ENCODE measurements at regions not wholly inside any gene's neighbourhood (a gene's known extent, or its start where the extent isn't known, plus 50 kb on each side); places are given as distances from the start of the nearest gene placed in this dataset.

DNA sequence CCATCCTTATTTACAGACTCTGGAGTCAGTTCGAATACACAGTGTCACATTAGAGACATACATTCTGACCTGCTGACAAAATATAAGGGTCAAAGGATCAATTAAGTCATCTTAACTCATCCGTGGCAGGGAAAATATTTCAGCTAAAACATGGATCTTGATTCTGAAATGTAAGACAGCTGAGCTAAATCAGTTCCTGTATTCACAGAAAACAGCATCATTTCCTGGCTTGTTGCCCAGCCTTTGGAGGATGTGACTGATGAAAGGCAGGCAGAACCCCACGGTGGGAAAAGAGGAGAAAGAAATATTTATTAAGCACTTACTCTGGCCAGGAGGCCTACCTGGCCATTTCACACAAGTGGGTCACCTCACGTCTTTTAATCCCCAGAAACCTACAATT, 101.9 kb downstream of the GAS2L3 start:
- POLR2A ChIA-PET: no interaction called here
- CTCF ChIA-PET: no interaction called here
- no peaks in the 10 kb centered on the region for H3K36me3 ChIP-seq (ENCODE audit: control insufficient read depth in 2 of 2, insufficient read depth in 1 of 2, low read length in 2 of 2)
- no peak overlapping the region for H3K27ac ChIP-seq (ENCODE audit: extremely low read depth, low read depth, low read length)
- TF ChIP-seq ZNF140 (tag by site-specific recombination; IDR thresholded peaks at IDR 0.05): no peak
- TF ChIP-seq, protein P1, sequence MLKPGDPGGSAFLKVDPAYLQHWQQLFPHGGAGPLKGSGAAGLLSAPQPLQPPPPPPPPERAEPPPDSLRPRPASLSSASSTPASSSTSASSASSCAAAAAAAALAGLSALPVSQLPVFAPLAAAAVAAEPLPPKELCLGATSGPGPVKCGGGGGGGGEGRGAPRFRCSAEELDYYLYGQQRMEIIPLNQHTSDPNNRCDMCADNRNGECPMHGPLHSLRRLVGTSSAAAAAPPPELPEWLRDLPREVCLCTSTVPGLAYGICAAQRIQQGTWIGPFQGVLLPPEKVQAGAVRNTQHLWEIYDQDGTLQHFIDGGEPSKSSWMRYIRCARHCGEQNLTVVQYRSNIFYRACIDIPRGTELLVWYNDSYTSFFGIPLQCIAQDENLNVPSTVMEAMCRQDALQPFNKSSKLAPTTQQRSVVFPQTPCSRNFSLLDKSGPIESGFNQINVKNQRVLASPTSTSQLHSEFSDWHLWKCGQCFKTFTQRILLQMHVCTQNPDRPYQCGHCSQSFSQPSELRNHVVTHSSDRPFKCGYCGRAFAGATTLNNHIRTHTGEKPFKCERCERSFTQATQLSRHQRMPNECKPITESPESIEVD (tag by site-specific recombination; IDR thresholded peaks at IDR 0.05): 0 out of 2 replicates have a peak, but pooled peaks have one; percentile 16
- no peaks in the 10 kb centered on the region for H3K4me1 ChIP-seq (ENCODE audit: control insufficient read depth, insufficient read depth, low read length)
- H3K9me3 ChIP-seq (ENCODE audit: control insufficient read depth, insufficient read depth, low read depth, low read length): no peaks in the 10 kb centered on the region
- H3K4me3 ChIP-seq (ENCODE audit: low read depth, low read length): no peak overlapping the region

DNA sequence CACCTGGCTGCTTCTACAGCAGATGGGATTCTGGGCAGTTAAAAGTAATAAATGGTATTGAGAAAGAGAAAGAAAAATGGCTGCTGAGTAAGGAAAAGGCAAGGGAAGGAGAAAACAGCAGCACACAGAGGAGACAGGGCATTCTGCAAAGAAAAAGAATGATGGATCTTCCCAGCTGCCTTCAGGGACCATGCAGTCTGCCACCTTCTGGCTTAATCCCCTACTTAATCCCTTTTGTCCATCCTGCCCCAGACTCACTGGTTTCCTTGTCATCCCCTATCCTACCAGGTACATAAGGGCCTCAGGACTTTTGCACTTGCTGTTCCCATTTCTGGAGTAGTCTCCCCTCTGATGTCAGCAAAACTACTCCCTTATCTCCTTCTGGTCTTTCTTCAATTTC, 107.6 kb downstream of the GAS2L3 start:
- Histone ChIP-seq H3K4me3 (ENCODE audit: low read depth, low read length) (no peak overlapping the region), H3K4me1 (ENCODE audit: control insufficient read depth, insufficient read depth, low read length) (no peaks in the 10 kb centered on the region), H3K36me3 (ENCODE audit: control insufficient read depth in 2 of 2, insufficient read depth in 1 of 2, low read length in 2 of 2) (no peaks in the 10 kb centered on the region), H3K27ac (ENCODE audit: extremely low read depth, low read depth, low read length) (no peak overlapping the region), H3K9me3 (ENCODE audit: control insufficient read depth, insufficient read depth, low read depth, low read length) (no peaks in the 10 kb centered on the region)
- ChIA-PET CTCF (interaction anchor here (3.7 kb wide), 1 partner anchor 9 kb away, joined by 20 read pairs; no protein-coding TSS in a partner anchor), POLR2A (no interaction called here)
- TF ChIP-seq ZNF549 (tag by site-specific recombination; IDR thresholded peaks at IDR 0.05) (no peak), ZNF623 (tag by site-specific recombination; IDR thresholded peaks at IDR 0.05) (peak; percentile 41)

DNA sequence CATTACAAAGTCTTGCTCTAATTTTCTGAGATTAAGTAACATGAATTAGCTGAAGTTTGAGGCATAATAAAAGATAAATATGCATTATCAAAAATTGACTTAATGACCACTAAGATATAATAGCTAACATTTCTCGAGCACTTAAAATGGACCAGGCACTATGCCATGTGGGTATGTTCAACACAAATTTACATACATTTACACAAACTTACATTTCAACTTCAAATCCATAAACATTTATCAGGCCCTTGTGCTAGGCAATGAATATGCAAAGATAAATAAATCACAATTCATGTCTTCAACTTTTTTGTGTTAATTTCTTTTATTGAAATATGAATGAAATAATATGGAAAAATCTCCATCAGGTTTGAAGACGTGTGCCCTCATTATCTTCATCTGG, 108.7 kb downstream of the GAS2L3 start:
- Histone ChIP-seq H3K36me3 (ENCODE audit: control insufficient read depth in 2 of 2, insufficient read depth in 1 of 2, low read length in 2 of 2) (no peaks in the 10 kb centered on the region), H3K9me3 (ENCODE audit: control insufficient read depth, insufficient read depth, low read depth, low read length) (no peaks in the 10 kb centered on the region), H3K27ac (ENCODE audit: extremely low read depth, low read depth, low read length) (no peak overlapping the region), H3K4me1 (ENCODE audit: control insufficient read depth, insufficient read depth, low read length) (no peaks in the 10 kb centered on the region), H3K4me3 (ENCODE audit: low read depth, low read length) (no peak overlapping the region)
- ChIA-PET POLR2A (no interaction called here), CTCF (interaction anchor here (0.7 to 3.7 kb wide), 2 partner anchors 10 to 334 kb away, joined by 3 to 20 read pairs; no protein-coding TSS in a partner anchor)
- TF ChIP-seq ZNF354C (tag by site-specific recombination; IDR thresholded peaks at IDR 0.05; ENCODE audit: borderline replicate concordance, low read depth): no peak
- no peak for TF ChIP-seq ZNF341 (tag by site-specific recombination; IDR thresholded peaks at IDR 0.05; ENCODE audit: low read depth)
- TF ChIP-seq, protein P2, sequence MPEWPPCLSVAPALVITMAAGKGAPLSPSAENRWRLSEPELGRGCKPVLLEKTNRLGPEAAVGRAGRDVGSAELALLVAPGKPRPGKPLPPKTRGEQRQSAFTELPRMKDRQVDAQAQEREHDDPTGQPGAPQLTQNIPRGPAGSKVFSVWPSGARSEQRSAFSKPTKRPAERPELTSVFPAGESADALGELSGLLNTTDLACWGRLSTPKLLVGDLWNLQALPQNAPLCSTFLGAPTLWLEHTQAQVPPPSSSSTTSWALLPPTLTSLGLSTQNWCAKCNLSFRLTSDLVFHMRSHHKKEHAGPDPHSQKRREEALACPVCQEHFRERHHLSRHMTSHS (tag by site-specific recombination; IDR thresholded peaks at IDR 0.05): no peak
- no peak for TF ChIP-seq ZNF610 (tag by site-specific recombination; IDR thresholded peaks at IDR 0.05; ENCODE audit: borderline replicate concordance)
- TF ChIP-seq ZNF426 (tag by site-specific recombination; IDR thresholded peaks at IDR 0.05): no peak

DNA sequence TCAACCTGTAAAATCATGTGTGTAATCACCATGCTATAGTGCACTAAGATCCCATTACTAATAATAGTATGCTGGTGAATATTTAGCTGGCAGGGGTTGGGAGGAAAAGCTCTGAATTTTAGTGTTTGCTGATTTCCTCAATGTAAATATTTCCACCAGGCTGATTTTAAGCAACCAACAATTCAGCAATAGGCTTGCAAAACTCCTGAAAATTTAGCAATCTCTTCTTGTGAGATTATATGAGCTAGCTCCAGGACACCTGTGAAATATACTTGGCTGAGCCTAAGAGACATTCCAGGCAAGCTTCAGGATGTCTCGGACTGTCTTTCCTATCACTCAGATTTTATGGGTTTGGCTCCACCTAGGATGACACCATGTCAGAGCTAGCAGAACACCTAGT, 106.9 kb upstream of the ANO4 start:
- no peaks in the 10 kb centered on the region for H3K36me3 ChIP-seq (ENCODE audit: control insufficient read depth in 2 of 2, insufficient read depth in 1 of 2, low read length in 2 of 2)
- ChIA-PET CTCF (interaction anchor here (0.7 to 1.2 kb wide), 4 partner anchors 16 to 1440 kb away, joined by 3 to 8 read pairs (median 4); no protein-coding TSS in a partner anchor), POLR2A (no interaction called here)
- no peaks in the 10 kb centered on the region for H3K9me3 ChIP-seq (ENCODE audit: control insufficient read depth, insufficient read depth, low read depth, low read length)
- no peak overlapping the region for H3K27ac ChIP-seq (ENCODE audit: extremely low read depth, low read depth, low read length)
- no peak overlapping the region for H3K4me3 ChIP-seq (ENCODE audit: low read depth, low read length)
- H3K4me1 ChIP-seq (ENCODE audit: control insufficient read depth, insufficient read depth, low read length): no peaks in the 10 kb centered on the region
- no peak for TF ChIP-seq ZNF560 (tag by site-specific recombination; IDR thresholded peaks at IDR 0.05; ENCODE audit: borderline replicate concordance)
- TF ChIP-seq ZIC2 (tag by site-specific recombination; IDR thresholded peaks at IDR 0.05): no peak
- no peak for TF ChIP-seq ZBTB17 (tag by site-specific recombination; IDR thresholded peaks at IDR 0.05)
- TF ChIP-seq ZNF561 (tag by site-specific recombination; IDR thresholded peaks at IDR 0.05; ENCODE audit: borderline replicate concordance): no peak
- no peak for TF ChIP-seq ZFP41 (tag by site-specific recombination; IDR thresholded peaks at IDR 0.05; ENCODE audit: borderline replicate concordance)
- TF ChIP-seq BCL11B (tag by site-specific recombination; IDR thresholded peaks at IDR 0.05; ENCODE audit: low read depth): no peak
- TF ChIP-seq ZNF433 (tag by site-specific recombination; IDR thresholded peaks at IDR 0.05; ENCODE audit: low read depth): no peak
- TF ChIP-seq, protein P3, sequence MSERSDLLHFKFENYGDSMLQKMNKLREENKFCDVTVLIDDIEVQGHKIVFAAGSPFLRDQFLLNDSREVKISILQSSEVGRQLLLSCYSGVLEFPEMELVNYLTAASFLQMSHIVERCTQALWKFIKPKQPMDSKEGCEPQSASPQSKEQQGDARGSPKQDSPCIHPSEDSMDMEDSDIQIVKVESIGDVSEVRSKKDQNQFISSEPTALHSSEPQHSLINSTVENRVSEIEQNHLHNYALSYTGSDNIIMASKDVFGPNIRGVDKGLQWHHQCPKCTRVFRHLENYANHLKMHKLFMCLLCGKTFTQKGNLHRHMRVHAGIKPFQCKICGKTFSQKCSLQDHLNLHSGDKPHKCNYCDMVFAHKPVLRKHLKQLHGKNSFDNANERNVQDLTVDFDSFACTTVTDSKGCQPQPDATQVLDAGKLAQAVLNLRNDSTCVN (tag by site-specific recombination; optimal IDR thresholded peaks at IDR 0.05): no peak
- TF ChIP-seq, protein P4, sequence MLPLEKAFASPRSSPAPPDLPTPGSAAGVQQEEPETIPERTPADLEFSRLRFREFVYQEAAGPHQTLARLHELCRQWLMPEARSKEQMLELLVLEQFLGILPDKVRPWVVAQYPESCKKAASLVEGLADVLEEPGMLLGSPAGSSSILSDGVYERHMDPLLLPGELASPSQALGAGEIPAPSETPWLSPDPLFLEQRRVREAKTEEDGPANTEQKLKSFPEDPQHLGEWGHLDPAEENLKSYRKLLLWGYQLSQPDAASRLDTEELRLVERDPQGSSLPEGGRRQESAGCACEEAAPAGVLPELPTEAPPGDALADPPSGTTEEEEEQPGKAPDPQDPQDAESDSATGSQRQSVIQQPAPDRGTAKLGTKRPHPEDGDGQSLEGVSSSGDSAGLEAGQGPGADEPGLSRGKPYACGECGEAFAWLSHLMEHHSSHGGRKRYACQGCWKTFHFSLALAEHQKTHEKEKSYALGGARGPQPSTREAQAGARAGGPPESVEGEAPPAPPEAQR (tag by site-specific recombination; IDR thresholded peaks at IDR 0.05): no peak
- no peak for TF ChIP-seq TCF7L2 (IDR thresholded peaks at IDR 0.05; ENCODE audit: borderline replicate concordance, low read depth, low read length)
- no peak for TF ChIP-seq ZNF146 (tag by site-specific recombination; IDR thresholded peaks at IDR 0.05)
- TF ChIP-seq ZNF555 (tag by site-specific recombination; conservative IDR thresholded peaks at IDR 0.05): no peak
- TF ChIP-seq, protein P1 (tag by site-specific recombination; IDR thresholded peaks at IDR 0.05): no peak
